ENCODE measurements at regions not wholly inside any gene's neighbourhood (a gene's known extent, or its start where the extent isn't known, plus 50 kb on each side); places are given as distances from the start of the nearest gene placed in this dataset.

- H3K9me3 ChIP-seq (ENCODE audit: low read depth, low read length), result no peaks in the 10 kb centered on the region
- H3K27me3 ChIP-seq (ENCODE audit: insufficient read depth, low read length), result no peaks in the 10 kb centered on the region
- H3K4me1 ChIP-seq (ENCODE audit: insufficient read depth, low read length), result no peaks in the 10 kb centered on the region
- no peak overlapping the region for H3K4me3 ChIP-seq (ENCODE audit: low read length)
These were observed 839.7 kb downstream of the GATA3 start for GRCh38 chr10:8894148-8894547.

GRCh38 chr10:8897769-8898168 is 843.3 kb downstream of the GATA3 start:
- no peaks in the 10 kb centered on the region for H3K9me3 ChIP-seq (ENCODE audit: low read depth, low read length)
- no peaks in the 10 kb centered on the region for H3K4me1 ChIP-seq (ENCODE audit: insufficient read depth, low read length)
- no peaks in the 10 kb centered on the region for H3K27me3 ChIP-seq (ENCODE audit: insufficient read depth, low read length)
- H3K4me3 ChIP-seq (ENCODE audit: low read length), result no peak overlapping the region

- H3K4me3 ChIP-seq (ENCODE audit: low read length), result no peak overlapping the region
- H3K4me1 ChIP-seq (ENCODE audit: insufficient read depth, low read length), result no peaks in the 10 kb centered on the region
- no peaks in the 10 kb centered on the region for H3K9me3 ChIP-seq (ENCODE audit: low read depth, low read length)
- no peaks in the 10 kb centered on the region for H3K27me3 ChIP-seq (ENCODE audit: insufficient read depth, low read length)
These were observed 844.4 kb downstream of the GATA3 start for GRCh38 chr10:8898745-8899330.

GRCh38 chr10:8902926-8903325 is 848.4 kb downstream of the GATA3 start:
- H3K4me3 ChIP-seq (ENCODE audit: low read length), result no peak overlapping the region
- H3K9me3 ChIP-seq (ENCODE audit: low read depth, low read length), result no peaks in the 10 kb centered on the region
- no peaks in the 10 kb centered on the region for H3K27me3 ChIP-seq (ENCODE audit: insufficient read depth, low read length)
- H3K4me1 ChIP-seq (ENCODE audit: insufficient read depth, low read length), result no peaks in the 10 kb centered on the region

GRCh38 chr10:8908013-8908412 is 853.5 kb downstream of the GATA3 start:
- Histone ChIP-seq H3K4me3 (ENCODE audit: low read length) (no peak overlapping the region), H3K4me1 (ENCODE audit: insufficient read depth, low read length) (no peaks in the 10 kb centered on the region), H3K27me3 (ENCODE audit: insufficient read depth, low read length) (no peaks in the 10 kb centered on the region), H3K9me3 (ENCODE audit: low read depth, low read length) (no peaks in the 10 kb centered on the region)

GRCh38 chr10:8910314-8910713 is 855.8 kb downstream of the GATA3 start:
- Histone ChIP-seq H3K4me1 (ENCODE audit: insufficient read depth, low read length) (no peaks in the 10 kb centered on the region), H3K4me3 (ENCODE audit: low read length) (no peak overlapping the region), H3K9me3 (ENCODE audit: low read depth, low read length) (no peaks in the 10 kb centered on the region), H3K27me3 (ENCODE audit: insufficient read depth, low read length) (no peaks in the 10 kb centered on the region)

- H3K4me1 ChIP-seq (ENCODE audit: insufficient read depth, low read length), result no peaks in the 10 kb centered on the region
- H3K4me3 ChIP-seq (ENCODE audit: low read length), result no peak overlapping the region
- H3K9me3 ChIP-seq (ENCODE audit: low read depth, low read length), result no peaks in the 10 kb centered on the region
- H3K27me3 ChIP-seq (ENCODE audit: insufficient read depth, low read length), result no peaks in the 10 kb centered on the region
These were observed 856.5 kb downstream of the GATA3 start for GRCh38 chr10:8911032-8911431.

GRCh38 chr10:8912108-8912507 is 857.6 kb downstream of the GATA3 start:
- Histone ChIP-seq H3K4me3 (ENCODE audit: low read length) (no peak overlapping the region), H3K9me3 (ENCODE audit: low read depth, low read length) (no peaks in the 10 kb centered on the region), H3K27me3 (ENCODE audit: insufficient read depth, low read length) (no peaks in the 10 kb centered on the region), H3K4me1 (ENCODE audit: insufficient read depth, low read length) (no peaks in the 10 kb centered on the region)

GRCh38 chr10:8913720-8914119 is 859.2 kb downstream of the GATA3 start:
- no peak overlapping the region for H3K4me3 ChIP-seq (ENCODE audit: low read length)
- H3K4me1 ChIP-seq (ENCODE audit: insufficient read depth, low read length), result no peaks in the 10 kb centered on the region

GRCh38 chr10:8919280-8919679 is 864.8 kb downstream of the GATA3 start:
- no peaks in the 10 kb centered on the region for H3K27me3 ChIP-seq (ENCODE audit: insufficient read depth, low read length)
- no peak overlapping the region for H3K4me3 ChIP-seq (ENCODE audit: low read length)
- H3K9me3 ChIP-seq (ENCODE audit: low read depth, low read length), result no peaks in the 10 kb centered on the region
- no peaks in the 10 kb centered on the region for H3K4me1 ChIP-seq (ENCODE audit: insufficient read depth, low read length)

More at GRCh38 chr10:8913720-8914119, 859.2 kb downstream of the GATA3 start:
- Histone ChIP-seq H3K9me3 (ENCODE audit: low read depth, low read length) (no peaks in the 10 kb centered on the region), H3K27me3 (ENCODE audit: insufficient read depth, low read length) (no peaks in the 10 kb centered on the region)

- Histone ChIP-seq H3K4me3 (ENCODE audit: low read length) (no peak overlapping the region), H3K9me3 (ENCODE audit: low read depth, low read length) (no peaks in the 10 kb centered on the region), H3K4me1 (ENCODE audit: insufficient read depth, low read length) (no peaks in the 10 kb centered on the region), H3K27me3 (ENCODE audit: insufficient read depth, low read length) (no peaks in the 10 kb centered on the region)
These were observed 867.1 kb downstream of the GATA3 start for GRCh38 chr10:8921568-8921967.

GRCh38 chr10:8923096-8923495 is 868.6 kb downstream of the GATA3 start:
- H3K9me3 ChIP-seq (ENCODE audit: low read depth, low read length), result no peaks in the 10 kb centered on the region
- no peaks in the 10 kb centered on the region for H3K4me1 ChIP-seq (ENCODE audit: insufficient read depth, low read length)
- no peaks in the 10 kb centered on the region for H3K27me3 ChIP-seq (ENCODE audit: insufficient read depth, low read length)

GRCh38 chr10:8927705-8928104 is 873.2 kb downstream of the GATA3 start:
- Histone ChIP-seq H3K4me3 (ENCODE audit: low read length) (no peak overlapping the region), H3K9me3 (ENCODE audit: low read depth, low read length) (no peaks in the 10 kb centered on the region), H3K27me3 (ENCODE audit: insufficient read depth, low read length) (no peaks in the 10 kb centered on the region), H3K4me1 (ENCODE audit: insufficient read depth, low read length) (no peaks in the 10 kb centered on the region)

More at GRCh38 chr10:8923096-8923495, 868.6 kb downstream of the GATA3 start:
- no peak overlapping the region for H3K4me3 ChIP-seq (ENCODE audit: low read length)

- Histone ChIP-seq H3K9me3 (ENCODE audit: low read depth, low read length) (no peaks in the 10 kb centered on the region), H3K4me1 (ENCODE audit: insufficient read depth, low read length) (no peaks in the 10 kb centered on the region), H3K4me3 (ENCODE audit: low read length) (no peak overlapping the region), H3K27me3 (ENCODE audit: insufficient read depth, low read length) (no peaks in the 10 kb centered on the region)
These were observed 892.0 kb downstream of the GATA3 start for GRCh38 chr10:8946451-8946850.

- Histone ChIP-seq H3K27me3 (ENCODE audit: insufficient read depth, low read length) (no peaks in the 10 kb centered on the region), H3K9me3 (ENCODE audit: low read depth, low read length) (no peaks in the 10 kb centered on the region), H3K4me3 (ENCODE audit: low read length) (no peak overlapping the region), H3K4me1 (ENCODE audit: insufficient read depth, low read length) (no peaks in the 10 kb centered on the region)
These were observed 896.5 kb downstream of the GATA3 start for GRCh38 chr10:8950978-8951377.

GRCh38 chr10:8951440-8952089 is 897.1 kb downstream of the GATA3 start:
- Histone ChIP-seq H3K4me3 (ENCODE audit: low read length) (no peak overlapping the region), H3K9me3 (ENCODE audit: low read depth, low read length) (no peaks in the 10 kb centered on the region), H3K27me3 (ENCODE audit: insufficient read depth, low read length) (no peaks in the 10 kb centered on the region), H3K4me1 (ENCODE audit: insufficient read depth, low read length) (no peaks in the 10 kb centered on the region)

Measured in mononuclear cell (primary cell).